Fibroblast of lung (primary cell): ENCODE measurements at regions not wholly inside any gene's neighbourhood (a gene's known extent, or its start where the extent isn't known, plus 50 kb on each side); places are given as distances from the start of the nearest gene placed in this dataset.

Experiments
- DNase-seq, 2 donors: peaks; one replicate each; pipeline versions ENCODE4 v3.0.0 to v3.0.0-alpha.2; 2010; ENCODE audit warnings: low read depth in 2 of 2
- H2AFZ ChIP-seq: 2 replicates; pipeline ENCODE4 v1.5.1; 2012; ENCODE audit warnings: low read length, control low read depth, inconsistent platforms
- H3K27ac ChIP-seq: 2 replicates; pipeline ENCODE4 v1.5.1; 2011; ENCODE audit warnings: low read length, control low read depth; ENCODE audit not compliant: insufficient read depth
- H3K27me3 ChIP-seq: 2 replicates; pipeline ENCODE4 v1.5.1; 2011; ENCODE audit warnings: mild to moderate bottlenecking, low read length; ENCODE audit not compliant: control insufficient read depth, insufficient read depth
- H3K36me3 ChIP-seq: 2 replicates; pipeline ENCODE4 v1.5.1; 2011; ENCODE audit warnings: low read length; ENCODE audit not compliant: control insufficient read depth, insufficient read depth
- H3K4me1 ChIP-seq: 2 replicates; pipeline ENCODE4 v1.5.1; 2011; ENCODE audit warnings: low read length; ENCODE audit not compliant: control insufficient read depth, insufficient read depth; ENCODE audit errors: extremely low read depth
- H3K4me2 ChIP-seq: 2 replicates; pipeline ENCODE4 v1.5.1; 2011; ENCODE audit warnings: low read length, control low read depth; ENCODE audit not compliant: insufficient read depth; ENCODE audit errors: extremely low read depth
- H3K4me3 ChIP-seq, 4 experiments: fragments of 200-600 bp in 1 of 4; sonication (generic) in 1 of 4; replicated peaks in 1 of 4; 2 replicates each; pipeline ENCODE4 v1.5.1; 2011 to 2016; ENCODE audit warnings: low read length in 4 of 4, low read depth in 3 of 4, mild to moderate bottlenecking in 3 of 4, control low read depth in 2 of 4, inconsistent platforms in 1 of 4, mixed read lengths in 1 of 4; ENCODE audit not compliant: insufficient read depth in 1 of 4; ENCODE audit errors: control extremely low read depth in 1 of 4
- H3K79me2 ChIP-seq: 2 replicates; pipeline ENCODE4 v1.5.1; 2012; ENCODE audit warnings: mild to moderate bottlenecking, low read length, inconsistent platforms; ENCODE audit not compliant: control insufficient read depth, insufficient read depth
- H3K9ac ChIP-seq: 2 replicates; pipeline ENCODE4 v1.5.1; 2011; ENCODE audit warnings: mild to moderate bottlenecking, low read length, control low read depth; ENCODE audit not compliant: insufficient read depth
- H3K9me3 ChIP-seq: 2 replicates; pipeline ENCODE4 v1.5.1; 2012; ENCODE audit warnings: low read depth, low read length; ENCODE audit not compliant: control insufficient read depth, insufficient read depth
- H4K20me1 ChIP-seq: 2 replicates; pipeline ENCODE4 v1.5.1; 2011; ENCODE audit warnings: low read length; ENCODE audit not compliant: control insufficient read depth, insufficient read depth; ENCODE audit errors: extremely low read depth
- EZH2 ChIP-seq: IDR thresholded peaks from 2 replicates; pipeline ENCODE4 v1.5.1; 2012; ENCODE audit warnings: low read length, control low read depth, mild to moderate bottlenecking; ENCODE audit errors: missing control alignments
- TF ChIP-seq, protein P1 (sequence below), 2 donors: IDR thresholded peaks in 1 of 2; conservative IDR thresholded peaks in 1 of 2; 1 replicate in 1 of 2; 2 replicates in 1 of 2; pipeline ENCODE4 v1.5.1; 2011 to 2012; ENCODE audit warnings: low read length in 2 of 2, control low read depth in 1 of 2, inconsistent platforms in 1 of 2, low read depth in 1 of 2, mild to moderate bottlenecking in 1 of 2

DNA sequence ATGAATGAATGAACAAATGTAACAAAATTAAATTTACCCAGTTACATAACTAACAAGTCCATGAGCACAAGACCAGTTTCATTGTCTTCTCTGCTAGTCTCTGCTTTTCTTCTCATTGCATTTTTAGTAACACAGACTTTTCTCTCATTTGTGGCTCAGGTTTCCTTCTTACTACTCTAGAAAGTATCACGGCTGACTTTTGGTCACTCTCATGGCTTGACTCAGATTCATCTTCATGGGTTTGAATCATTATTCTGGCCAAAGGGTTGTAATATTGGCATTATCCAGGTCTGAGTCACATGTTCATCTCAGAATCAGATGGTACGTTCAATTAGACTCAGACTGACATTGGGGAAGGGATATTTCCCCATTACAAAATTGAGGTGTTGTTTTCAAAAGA lies 121.5 kb upstream of the SATB1 start:
- H3K79me2 ChIP-seq, result no peaks in the 10 kb centered on the region
- TF ChIP-seq EZH2, result no peak
- TF ChIP-seq, protein P1, sequence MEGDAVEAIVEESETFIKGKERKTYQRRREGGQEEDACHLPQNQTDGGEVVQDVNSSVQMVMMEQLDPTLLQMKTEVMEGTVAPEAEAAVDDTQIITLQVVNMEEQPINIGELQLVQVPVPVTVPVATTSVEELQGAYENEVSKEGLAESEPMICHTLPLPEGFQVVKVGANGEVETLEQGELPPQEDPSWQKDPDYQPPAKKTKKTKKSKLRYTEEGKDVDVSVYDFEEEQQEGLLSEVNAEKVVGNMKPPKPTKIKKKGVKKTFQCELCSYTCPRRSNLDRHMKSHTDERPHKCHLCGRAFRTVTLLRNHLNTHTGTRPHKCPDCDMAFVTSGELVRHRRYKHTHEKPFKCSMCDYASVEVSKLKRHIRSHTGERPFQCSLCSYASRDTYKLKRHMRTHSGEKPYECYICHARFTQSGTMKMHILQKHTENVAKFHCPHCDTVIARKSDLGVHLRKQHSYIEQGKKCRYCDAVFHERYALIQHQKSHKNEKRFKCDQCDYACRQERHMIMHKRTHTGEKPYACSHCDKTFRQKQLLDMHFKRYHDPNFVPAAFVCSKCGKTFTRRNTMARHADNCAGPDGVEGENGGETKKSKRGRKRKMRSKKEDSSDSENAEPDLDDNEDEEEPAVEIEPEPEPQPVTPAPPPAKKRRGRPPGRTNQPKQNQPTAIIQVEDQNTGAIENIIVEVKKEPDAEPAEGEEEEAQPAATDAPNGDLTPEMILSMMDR (conservative IDR thresholded peaks at IDR 0.05 in 1 of 2, IDR thresholded peaks at IDR 0.05 in 1 of 2; ENCODE audit: low read depth in 1 of 2, low read length in 2 of 2), result no peak
- H4K20me1 ChIP-seq, result no peaks in the 10 kb centered on the region
- H2AFZ ChIP-seq, result no peak overlapping the region
- H3K4me2 ChIP-seq, result no peak overlapping the region
- no peaks in the 10 kb centered on the region for H3K27me3 ChIP-seq
- H3K4me3 ChIP-seq, result no peak overlapping the region
- no peak overlapping the region for H3K9ac ChIP-seq
- no peak overlapping the region for H3K27ac ChIP-seq
- no peaks in the 10 kb centered on the region for H3K4me1 ChIP-seq
- no peaks in the 10 kb centered on the region for H3K36me3 ChIP-seq
- no peaks in the 10 kb centered on the region for H3K9me3 ChIP-seq
- DNase-seq, result no peak

DNA sequence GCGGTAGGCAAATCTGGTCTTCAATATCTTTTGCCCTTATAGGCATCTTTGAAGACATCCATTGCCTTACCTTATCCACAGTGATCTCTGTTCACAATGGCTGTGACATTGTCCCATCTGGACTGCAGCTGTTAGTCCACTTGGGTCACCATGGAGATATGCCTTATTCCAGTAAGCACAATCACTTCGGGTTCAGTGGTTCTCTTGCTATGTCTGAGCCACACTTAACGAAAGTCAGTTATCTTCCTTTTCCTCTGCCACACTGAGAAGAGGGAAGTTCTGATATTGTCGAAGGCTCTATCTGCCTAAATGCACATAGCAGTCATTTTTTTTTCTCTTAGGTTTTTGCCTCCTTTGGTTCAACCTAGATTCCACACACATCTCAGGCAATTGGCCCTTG lies 119.0 kb upstream of the SATB1 start:
- H3K4me2 ChIP-seq, result no peak overlapping the region
- no peaks in the 10 kb centered on the region for H3K79me2 ChIP-seq
- H3K4me1 ChIP-seq, result no peaks in the 10 kb centered on the region
- no peak overlapping the region for H3K9ac ChIP-seq
- no peaks in the 10 kb centered on the region for H3K9me3 ChIP-seq
- H3K4me3 ChIP-seq, result no peak overlapping the region
- no peaks in the 10 kb centered on the region for H4K20me1 ChIP-seq
- no peak overlapping the region for H3K27ac ChIP-seq
- H3K36me3 ChIP-seq, result no peaks in the 10 kb centered on the region
- no peak for DNase-seq
- TF ChIP-seq, protein P1 (conservative IDR thresholded peaks at IDR 0.05 in 1 of 2, IDR thresholded peaks at IDR 0.05 in 1 of 2; ENCODE audit: low read depth in 1 of 2, low read length in 2 of 2), result no peak
- no peak for TF ChIP-seq EZH2
- H3K27me3 ChIP-seq, result no peaks in the 10 kb centered on the region
- H2AFZ ChIP-seq, result no peak overlapping the region

DNA sequence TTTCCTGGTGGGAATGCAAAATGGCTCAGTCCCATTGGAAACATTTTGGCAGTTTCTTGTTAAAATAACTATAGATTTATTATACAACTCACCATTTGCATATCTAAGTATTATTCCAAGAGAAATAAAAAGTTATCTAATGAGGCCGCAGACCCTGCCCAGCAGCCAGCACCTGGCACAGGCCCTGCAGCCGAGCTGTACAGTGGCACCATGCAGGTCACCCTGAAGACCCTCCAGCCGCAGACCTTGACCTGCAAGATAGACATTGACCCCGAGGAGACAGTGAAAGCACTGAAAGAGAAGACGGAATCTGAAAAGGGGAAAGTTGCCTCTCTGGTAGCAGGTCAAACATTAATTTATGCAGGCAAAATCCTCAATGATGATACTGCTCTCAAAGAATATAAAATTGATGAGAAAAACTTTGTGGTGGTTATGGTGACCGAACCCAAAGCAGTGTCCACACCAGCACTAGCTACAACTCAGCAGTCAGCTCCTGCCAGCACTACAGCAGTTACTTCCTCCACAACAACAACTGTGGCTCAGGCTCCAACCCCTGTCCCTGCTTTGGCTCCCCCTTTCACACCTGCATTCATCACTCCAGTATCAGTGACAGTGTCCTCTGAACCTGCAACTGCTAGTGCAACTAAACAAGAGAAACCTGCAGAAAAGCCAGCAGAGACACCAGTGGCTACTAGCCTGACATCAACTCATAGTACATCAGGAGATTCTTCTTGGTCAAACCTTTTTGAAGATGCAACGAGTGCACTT lies 113.5 kb upstream of the SATB1 start:
- Histone ChIP-seq H3K27ac (no peak overlapping the region), H3K79me2 (no peaks in the 10 kb centered on the region), H3K4me3 (no peak overlapping the region), H3K9ac (no peak overlapping the region), H3K4me1 (no peaks in the 10 kb centered on the region), H3K27me3 (no peaks in the 10 kb centered on the region), H3K36me3 (no peaks in the 10 kb centered on the region), H3K9me3 (no peaks in the 10 kb centered on the region), H4K20me1 (no peaks in the 10 kb centered on the region), H2AFZ (no peak overlapping the region), H3K4me2 (no peak overlapping the region)
- TF ChIP-seq, protein P1 (conservative IDR thresholded peaks at IDR 0.05 in 1 of 2, IDR thresholded peaks at IDR 0.05 in 1 of 2; ENCODE audit: low read depth in 1 of 2, low read length in 2 of 2), result no peak
- TF ChIP-seq EZH2, result no peak
- DNase-seq, result no peak
